Stimulated activated CD8-positive, alpha-beta memory T cell treated with anti-CD3 and anti-CD28 coated beads, Interleukin-15, amount 100 ng/mL, for 1 hour (primary cell): ENCODE measurements at regions not wholly inside any gene's neighbourhood (a gene's known extent, or its start where the extent isn't known, plus 50 kb on each side); places are given as distances from the start of the nearest gene placed in this dataset.
"Not testable (repeated sequence)": the region's sequence is repeated elsewhere in the genome, so short reads cannot be mapped to it uniquely, and the experiment has no call there.

Experiments
- DNase-seq: peaks from one replicate; pipeline ENCODE4 v3.0.0-alpha.2; 2020; ENCODE audit warnings: low read depth

DNA sequence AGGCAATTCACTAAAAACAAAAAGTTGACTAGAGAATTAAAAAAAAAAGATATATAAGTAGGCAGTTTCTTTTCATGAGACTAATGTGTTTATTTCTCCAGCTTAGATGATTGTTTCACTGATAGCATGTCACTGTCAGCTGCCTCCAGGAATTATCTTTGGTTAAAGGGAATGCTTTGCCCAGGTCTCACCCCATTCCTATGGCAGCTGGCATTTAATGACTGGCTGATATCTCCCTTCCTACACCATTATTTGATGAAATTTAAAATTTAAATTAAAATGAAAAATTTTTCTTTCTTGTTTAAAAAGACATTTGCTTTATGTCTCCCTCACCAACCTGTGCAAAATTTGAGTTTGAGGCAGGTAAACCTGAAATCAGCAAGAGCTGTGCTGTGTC, 214.5 kb upstream of the PRSS1 start:
- no peak for DNase-seq

DNA sequence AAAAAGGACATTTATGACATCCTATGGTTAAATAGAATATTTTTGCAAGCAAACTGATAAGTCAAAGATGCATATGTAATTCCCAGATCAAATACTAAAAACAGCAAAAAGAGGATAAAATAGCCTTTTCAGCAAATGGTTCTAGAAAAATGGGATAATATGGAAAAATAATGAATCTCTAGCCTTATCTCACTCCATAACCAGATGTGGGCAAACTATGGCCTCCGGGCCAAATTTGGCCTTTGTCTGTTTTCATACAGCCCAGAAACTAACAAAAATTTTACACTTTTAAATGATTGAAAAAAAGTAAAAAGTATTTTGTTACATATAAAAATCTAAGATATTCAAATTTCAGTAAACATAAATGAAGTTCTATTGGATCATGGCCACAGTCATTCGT, 215.4 kb upstream of the PRSS1 start:
- no peak for DNase-seq

DNA sequence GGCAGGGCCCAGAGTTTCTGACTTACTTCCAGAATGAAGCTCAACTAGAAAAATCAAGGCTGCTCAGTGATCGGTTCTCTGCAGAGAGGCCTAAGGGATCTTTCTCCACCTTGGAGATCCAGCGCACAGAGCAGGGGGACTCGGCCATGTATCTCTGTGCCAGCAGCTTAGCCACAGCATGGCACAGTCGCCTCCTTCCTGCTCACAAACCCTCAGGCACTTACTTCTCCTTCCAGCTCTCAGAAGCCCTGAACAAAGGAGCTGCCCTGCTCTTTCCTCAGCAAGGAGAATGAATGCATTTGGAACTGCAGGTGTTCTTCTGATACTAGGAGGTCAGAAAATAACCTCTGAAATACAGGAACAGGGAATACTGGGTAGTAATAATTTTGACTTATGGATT, 219.7 kb upstream of the PRSS1 start:
- no peak for DNase-seq

DNA sequence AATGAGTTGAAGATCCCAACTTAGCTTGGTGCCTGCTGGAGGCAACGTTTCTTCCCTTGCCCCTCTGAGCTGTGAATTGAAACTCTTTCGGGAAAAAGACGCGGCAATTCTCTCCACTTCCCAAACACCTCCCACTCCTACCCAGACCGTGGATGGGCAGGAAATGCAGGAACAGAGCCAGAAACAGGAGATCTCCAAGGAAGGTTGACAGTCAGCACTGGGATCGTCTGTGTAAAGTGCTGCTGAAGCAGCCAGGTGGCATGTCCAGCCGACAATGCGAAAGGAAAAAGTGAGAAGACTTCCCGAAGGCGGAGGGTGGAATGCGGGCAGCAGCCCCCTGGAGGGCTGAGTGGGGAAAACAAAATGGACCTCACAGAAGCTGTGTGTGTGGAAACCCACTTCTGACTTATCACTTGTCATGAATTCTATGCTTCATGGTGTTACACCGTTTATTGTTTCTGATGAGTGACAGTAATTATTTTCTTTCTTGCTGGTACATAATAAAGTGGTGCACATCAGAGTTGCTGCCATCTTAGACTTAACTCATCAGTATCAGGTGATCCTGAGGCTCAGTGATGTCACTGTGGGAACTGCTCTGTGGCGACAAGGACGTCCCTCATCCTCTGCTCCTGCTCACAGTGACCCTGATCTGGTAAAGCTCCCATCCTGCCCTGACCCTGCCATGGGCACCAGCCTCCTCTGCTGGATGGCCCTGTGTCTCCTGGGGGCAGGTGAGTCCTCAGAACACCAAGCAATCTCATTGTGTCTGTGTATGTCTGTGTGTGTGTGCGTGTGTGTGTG, 220.5 kb upstream of the PRSS1 start:
- no peak for DNase-seq

DNA sequence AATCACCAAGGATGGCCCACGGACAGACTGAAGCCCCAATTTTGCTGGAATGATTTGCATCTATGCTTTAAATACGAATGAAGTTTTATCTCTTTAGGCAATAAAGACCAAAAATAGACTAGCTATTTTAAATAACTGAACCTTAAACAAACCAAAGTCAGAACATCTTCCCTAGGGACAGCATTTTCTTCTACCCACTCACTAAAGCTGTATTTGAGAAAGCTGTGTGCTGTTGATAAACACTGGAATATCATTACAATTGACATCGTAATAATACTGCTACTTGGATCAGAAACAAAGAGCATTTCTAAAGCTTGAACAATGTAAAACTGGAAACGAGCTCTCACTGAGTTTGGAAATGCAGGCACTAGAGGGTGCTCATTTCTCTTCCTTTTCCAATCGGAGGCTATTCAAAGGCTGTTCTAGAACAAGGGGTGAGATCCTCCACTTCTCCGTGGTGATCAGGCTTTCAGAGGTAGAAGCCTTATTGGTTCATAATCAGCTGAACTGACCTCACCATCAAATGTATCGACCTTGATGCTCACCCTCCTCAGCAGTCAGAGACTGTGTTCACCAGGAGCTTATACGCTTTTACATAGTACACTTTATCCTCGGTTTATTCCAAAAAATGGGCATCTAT, 225.3 kb upstream of the PRSS1 start:
- no peak for DNase-seq

DNA sequence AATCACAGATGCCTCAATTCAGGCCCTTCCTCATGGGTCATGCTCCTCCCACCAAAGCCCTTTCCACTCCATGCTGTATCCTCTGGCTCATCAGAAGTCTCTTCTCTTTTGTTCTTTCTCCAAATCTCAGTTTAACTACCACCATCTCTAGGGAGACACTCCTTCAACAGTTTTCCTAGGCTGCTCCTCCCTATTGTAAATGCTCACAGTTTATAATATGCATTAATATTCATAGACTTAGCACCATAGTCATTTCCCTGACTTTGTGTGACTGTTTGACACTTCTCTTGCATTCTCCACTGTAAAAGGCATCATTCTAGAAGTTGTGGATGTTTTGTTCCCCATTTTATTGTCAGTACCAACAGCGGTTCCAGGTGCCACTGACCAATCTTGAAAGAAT, 226.5 kb upstream of the PRSS1 start:
- DNase-seq, result no peak

DNA sequence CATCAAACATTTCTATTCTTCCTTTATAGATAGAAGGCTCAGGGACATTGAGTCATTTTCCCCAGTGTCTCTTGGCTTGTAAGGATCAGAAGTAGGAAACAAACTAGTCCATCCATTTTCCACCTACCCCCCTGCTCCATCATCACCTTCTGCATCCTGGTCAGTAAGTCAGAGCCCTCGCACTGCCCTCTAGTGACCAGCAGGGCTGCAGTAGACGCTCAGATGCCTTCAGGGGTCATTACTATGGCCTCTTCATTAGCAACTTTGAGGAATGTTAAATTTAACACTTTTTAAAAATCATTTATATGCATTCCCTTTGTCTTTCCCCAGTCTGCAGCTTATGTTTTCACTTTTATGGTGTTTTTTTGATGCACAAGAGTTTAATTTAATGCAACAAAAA, 228.4 kb upstream of the PRSS1 start:
- not testable (repeated sequence) for DNase-seq

DNA sequence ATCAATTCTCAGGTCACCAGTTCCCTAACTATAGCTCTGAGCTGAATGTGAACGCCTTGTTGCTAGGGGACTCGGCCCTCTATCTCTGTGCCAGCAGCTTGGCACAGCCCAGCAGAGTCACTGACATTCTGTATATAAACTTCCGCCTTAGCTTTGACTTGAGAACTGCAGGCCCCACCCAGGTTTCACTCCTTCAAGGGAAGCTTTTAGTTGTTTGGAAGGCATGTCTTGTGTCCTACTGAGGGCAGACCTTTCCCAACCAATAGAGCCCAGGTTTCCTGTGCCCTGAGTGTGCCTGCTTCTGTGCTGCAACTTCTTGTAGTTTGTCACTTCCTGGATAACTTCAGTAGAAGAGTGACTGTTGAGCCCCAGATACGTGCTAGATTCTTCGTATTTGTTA, 228.8 kb upstream of the PRSS1 start:
- not testable (repeated sequence) for DNase-seq

DNA sequence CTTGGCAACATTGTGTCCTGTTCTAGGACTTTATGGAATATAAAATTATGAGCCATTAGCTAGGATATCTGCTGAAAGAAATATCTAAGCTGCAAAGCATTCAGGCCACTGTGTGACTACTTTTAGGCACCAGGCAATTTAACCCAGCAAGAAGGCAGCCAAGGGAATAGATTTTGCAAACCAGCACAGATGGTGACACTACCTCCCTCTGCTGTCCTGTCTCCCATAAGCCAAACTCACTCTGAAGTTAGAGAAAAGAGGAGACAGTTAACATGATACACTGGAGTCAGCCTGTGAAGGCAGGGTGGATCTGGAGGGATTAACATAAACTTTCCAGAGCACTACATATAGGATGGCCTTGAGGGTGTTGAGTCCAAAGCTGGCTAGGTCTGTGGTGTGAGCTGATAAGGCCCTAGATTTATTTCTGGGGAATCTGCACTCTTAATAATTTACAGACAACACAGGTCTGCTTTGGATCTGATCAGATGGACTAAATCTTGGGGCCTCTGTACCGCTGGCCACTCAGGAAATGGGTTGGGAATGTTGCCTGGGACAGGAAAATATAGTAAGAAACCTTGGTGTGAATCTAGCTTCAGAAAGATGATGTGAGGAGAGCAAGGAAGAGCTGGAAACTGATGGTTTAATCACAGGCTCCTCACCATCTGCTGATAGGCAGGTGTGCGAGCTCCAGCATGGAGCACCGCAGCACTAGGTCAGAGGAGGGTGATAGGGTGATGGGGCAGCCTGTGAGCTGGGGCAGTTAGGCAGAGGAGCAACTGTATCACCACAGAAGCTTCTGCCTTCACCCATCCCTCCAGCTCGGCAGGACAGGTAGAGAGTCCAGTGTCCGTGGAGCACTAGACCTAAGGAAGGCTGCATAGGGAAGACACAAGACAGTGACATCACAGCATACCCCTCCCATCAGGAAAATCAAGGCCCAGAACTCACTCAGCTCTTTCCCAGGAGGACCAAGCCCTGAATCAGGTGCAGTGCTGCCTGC, 229.9 kb upstream of the PRSS1 start:
- DNase-seq, result no peak

DNA sequence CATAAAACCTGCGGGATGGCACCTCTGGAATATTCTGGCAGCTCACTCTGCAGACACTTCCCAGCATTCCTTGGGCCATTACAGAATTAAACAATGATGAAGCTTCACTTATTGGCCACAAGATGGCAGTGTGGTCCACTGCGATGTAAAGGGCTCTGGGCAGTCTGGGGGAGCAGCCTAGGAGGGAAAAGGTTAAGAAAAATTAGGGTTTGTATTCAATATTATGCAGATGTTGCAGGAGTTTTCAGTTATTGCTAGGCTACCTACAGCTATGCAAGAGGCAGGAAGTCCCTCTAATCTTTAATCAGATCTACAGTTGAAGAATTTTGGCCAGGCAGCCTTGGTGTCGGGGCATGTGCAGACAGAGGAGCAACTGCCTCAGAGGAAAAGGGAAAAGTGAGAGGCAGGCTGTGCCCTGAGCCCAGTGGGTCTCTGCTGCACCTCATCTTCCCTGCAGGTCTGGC, 233.2 kb upstream of the PRSS1 start:
- no peak for DNase-seq

DNA sequence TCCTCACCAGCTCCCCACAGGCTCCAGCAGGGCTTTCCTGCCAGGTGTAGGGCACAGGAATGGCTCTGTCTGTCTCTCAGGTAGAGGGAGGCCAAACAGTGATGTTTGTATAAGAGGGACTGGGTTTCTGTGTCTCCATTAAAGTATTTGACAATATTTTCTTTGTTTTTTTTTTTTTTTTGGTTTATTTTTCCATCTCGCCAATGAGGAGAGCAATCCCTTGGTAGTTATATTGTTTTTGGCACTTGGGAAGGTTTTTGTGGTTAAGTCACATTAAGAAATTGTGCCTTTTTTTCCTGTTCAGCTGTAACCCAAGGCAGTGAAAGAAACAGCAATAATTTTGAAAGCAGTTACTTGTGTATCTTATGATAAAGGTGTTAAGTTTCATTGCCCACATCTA, 234.6 kb upstream of the PRSS1 start:
- DNase-seq, result not testable (repeated sequence)

DNA sequence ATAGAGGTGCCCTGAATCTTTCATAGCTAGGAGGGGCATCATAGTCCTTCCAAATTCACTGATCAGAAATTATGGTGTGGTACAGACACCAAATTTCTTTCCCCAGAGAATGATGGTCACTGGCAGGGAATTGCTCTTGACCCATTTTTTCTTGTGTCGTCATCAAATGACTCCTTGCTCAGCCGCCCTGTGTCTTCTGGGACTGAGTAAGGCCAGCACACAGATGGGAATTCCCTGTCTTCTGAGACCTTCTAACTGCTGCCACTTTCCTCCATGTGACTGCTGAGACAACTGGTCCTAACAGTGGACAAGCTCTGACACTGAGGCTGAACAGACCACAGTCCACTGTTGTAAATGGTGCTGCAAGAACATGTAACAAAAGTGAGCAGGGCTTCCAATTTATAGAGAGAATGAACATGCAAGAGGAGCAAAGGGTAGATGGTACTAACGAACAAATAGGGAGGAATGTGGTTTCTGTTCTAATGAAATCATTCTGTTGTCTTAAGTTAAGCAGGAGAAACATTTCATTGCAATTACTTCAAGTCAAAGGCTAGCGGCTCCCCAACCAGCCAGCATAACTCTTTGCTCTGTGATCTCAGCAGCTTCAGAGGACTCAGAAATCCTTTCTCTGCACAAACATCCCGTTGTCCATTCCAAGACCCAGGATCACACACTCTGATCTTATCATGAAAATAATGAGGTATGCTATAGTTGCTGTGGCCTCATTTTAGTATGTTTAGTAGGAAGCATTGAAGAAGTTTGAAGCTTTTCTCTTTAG, 235.9 kb upstream of the PRSS1 start:
- no peak for DNase-seq

DNA sequence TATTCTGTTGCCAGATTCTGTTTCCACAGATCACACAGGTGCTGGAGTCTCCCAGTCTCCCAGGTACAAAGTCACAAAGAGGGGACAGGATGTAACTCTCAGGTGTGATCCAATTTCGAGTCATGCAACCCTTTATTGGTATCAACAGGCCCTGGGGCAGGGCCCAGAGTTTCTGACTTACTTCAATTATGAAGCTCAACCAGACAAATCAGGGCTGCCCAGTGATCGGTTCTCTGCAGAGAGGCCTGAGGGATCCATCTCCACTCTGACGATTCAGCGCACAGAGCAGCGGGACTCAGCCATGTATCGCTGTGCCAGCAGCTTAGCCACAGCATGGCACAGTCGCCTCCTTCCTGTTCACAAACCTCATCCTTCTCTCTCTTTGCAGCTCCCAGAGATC, 237.5 kb upstream of the PRSS1 start:
- DNase-seq, result no peak

DNA sequence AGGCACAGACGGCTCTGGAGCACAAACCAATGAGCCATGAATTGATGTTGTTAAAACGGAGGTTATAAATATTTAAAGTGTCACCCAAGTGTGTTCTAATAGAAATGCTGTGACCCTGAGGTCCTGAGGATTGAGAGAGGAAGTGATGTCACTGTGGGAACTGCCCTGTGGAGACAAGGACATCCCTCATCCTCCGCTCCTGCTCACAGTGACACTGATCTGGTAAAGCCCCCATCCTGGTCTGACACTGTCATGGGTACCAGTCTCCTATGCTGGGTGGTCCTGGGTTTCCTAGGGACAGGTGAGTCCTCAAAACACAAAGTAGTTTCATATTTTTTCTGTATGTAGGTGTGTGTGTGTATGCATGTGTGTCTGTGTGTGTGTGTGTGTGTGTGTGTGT, 237.9 kb upstream of the PRSS1 start:
- no peak for DNase-seq

DNA sequence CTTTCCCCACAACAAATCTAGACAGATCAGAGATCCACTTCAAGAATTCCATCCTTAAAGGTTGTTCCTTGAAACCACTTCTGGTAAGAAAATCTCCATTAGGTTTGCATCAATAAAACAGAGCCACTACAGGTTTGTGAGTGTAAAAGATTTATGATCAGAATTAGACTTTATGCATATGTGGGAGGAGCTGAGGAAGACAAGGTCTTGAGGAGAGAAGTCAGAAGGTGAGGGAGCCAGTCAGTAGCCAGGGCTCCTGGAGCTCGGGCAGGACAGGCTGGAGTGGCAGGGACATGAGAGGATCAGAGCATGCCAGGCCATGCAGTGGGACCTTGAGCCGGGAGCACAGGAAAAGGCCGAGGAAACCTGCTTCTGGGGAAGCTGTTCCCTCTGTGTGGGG, 240.0 kb upstream of the PRSS1 start:
- DNase-seq, result not testable (repeated sequence)

DNA sequence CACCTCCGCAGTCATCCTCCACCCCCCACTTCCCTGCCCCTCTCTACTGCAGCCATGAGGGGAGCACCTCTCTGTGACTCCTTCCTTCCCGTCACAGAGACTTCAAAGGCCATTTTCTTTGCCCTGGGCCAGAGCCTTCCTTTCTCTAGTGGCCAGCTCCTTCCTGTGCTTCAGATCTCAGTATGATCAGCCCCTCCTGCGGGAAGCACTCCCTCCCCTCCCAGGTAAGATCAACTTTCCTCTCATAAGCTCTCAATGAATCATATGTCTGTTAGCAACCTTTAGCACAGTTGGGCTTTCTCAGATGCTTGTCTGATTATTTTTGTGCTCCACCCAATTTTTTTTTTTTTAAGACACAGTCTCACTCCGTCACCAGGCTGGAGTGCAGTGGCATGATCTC, 241.0 kb upstream of the PRSS1 start:
- DNase-seq, result no peak

DNA sequence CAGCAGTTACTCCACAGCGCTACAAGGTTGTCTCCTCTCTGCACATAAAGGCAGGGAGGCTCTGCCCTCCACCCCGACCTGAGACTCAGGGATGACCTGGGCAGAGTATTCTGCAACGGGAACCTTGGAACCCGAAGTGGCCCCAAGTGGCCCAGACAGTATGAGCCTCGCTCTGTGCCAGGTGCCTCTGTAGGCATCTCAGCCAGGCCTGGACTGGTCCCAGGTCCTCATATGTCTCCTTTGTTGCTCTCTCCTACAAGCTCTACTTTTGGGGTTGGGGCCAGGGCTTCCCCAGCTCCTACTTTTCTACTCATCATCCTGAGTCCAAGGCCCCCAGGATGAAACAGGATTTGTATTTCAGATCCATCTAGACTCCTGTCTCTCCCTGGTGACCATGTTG, 241.5 kb upstream of the PRSS1 start:
- no peak for DNase-seq

DNA sequence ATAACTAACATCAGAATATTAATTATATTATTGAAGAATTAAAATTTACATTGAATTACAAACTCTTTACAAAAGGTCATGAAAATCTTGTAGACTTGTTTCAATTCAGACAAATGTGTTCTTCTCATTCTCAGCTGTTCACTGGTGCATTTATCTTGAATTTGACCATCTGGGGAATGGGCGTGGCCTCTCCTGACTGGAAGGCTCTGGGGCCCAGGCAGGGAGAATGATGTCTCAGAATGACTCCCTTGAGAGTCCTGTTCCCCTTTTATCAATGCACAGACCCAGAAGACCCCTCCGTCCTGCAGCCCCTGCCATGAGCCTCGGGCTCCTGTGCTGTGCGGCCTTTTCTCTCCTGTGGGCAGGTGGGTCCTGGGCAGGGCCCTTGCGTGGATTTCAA, 242.2 kb upstream of the PRSS1 start:
- not testable (repeated sequence) for DNase-seq

DNA sequence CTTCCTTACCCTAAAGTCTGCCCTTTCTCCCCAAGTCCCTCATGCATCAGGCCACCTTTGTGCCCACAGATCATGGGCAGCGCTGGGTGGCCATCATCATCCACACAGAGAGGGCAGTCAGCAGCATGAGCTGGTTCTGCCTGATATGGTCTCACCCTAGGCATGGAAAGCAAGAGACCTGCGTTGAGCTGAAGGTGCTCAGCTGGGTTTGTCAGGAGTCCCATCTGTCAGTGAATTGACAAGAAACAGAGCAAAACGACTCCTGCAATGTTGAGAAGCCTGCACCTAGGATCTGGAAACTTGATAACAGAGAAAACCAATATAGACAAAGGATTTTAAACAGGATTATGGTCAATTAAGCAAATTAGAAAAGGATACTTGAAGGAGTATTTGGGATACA, 242.7 kb upstream of the PRSS1 start:
- DNase-seq, result no peak

DNA sequence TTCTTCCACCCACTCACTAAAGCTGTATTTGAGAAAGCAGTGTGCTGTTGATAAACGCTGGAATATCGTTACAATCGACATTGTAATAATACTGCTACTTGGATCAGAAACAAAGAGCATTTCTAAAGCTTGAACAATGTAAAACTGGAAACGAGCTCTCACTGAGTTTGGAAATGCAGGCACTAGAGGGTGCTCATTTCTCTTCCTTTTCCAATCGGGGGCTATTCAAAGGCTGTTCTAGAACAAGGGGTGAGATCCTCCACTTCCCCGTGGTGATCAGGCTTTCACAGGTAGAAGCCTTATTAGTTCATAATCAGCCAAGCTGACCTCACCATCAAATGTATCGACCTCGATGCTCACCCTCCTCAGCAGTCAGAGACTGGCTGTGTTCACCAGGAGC, 245.3 kb upstream of the PRSS1 start:
- DNase-seq, result not testable (repeated sequence)

DNA sequence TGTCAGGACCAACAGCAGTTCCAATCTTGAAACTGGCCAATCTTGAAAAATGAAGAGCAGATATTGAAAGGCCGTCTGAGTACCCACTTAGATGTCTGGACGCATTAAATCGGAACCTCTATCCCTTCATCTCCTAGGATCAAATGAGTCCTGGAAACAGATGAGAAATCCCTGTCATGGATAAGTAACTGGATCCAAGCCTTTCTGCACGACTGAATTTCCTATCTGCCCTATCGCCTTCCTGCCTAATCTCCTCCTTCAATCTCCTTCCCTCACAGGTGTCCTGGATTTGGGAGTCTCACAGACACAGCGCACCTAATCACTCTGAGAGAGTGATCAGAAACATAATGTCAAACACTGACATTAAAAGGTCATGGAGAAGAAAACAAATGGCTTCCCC, 245.2 kb upstream of the PRSS58 start:
- DNase-seq, result no peak

DNA sequence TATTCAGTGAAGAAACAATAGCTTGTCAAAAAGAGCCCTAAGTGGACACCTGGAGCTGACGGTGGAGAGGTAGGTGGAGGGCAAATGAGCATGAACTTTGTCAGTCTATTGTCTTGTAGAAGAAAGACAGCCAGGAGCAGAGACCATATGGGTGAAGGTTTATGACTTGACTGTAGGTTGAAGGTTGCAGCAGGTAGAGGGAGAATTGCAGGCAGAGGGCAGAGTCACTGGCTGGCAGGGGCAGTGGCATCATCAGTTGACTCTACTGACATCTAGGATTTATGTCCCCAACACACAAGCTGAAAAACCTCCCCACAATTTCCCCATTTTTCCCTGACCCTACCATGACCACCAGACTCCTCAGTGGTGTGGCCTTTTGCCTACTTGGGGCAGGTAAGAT, 243.6 kb upstream of the PRSS58 start:
- no peak for DNase-seq
